ENCODE measurements at regions not wholly inside any gene's neighbourhood (a gene's known extent, or its start where the extent isn't known, plus 50 kb on each side); places are given as distances from the start of the nearest gene placed in this dataset.

- TF ChIP-seq, protein P1, sequence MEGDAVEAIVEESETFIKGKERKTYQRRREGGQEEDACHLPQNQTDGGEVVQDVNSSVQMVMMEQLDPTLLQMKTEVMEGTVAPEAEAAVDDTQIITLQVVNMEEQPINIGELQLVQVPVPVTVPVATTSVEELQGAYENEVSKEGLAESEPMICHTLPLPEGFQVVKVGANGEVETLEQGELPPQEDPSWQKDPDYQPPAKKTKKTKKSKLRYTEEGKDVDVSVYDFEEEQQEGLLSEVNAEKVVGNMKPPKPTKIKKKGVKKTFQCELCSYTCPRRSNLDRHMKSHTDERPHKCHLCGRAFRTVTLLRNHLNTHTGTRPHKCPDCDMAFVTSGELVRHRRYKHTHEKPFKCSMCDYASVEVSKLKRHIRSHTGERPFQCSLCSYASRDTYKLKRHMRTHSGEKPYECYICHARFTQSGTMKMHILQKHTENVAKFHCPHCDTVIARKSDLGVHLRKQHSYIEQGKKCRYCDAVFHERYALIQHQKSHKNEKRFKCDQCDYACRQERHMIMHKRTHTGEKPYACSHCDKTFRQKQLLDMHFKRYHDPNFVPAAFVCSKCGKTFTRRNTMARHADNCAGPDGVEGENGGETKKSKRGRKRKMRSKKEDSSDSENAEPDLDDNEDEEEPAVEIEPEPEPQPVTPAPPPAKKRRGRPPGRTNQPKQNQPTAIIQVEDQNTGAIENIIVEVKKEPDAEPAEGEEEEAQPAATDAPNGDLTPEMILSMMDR (optimal IDR thresholded peaks at IDR 0.05 in 1 of 3, IDR thresholded peaks at IDR 0.05 in 1 of 3, conservative IDR thresholded peaks at IDR 0.05 in 1 of 3; ENCODE audit: extremely low read depth in 1 of 3, insufficient read depth in 2 of 3, low read length in 3 of 3): no peak
- TF ChIP-seq EZH2 (IDR thresholded peaks at IDR 0.05; ENCODE audit: low read length): no peak
Measured at GRCh38 chr11:32013603-32014002, 77.3 kb upstream of the RCN1 start.
